HG03521 (cell line): ENCODE measurements at regions not wholly inside any gene's neighbourhood (a gene's known extent, or its start where the extent isn't known, plus 50 kb on each side); places are given as distances from the start of the nearest gene placed in this dataset.
"Not testable (repeated sequence)": the region's sequence is repeated elsewhere in the genome, so short reads cannot be mapped to it uniquely, and the experiment has no call there.

ENCODE experiments used
- ATAC-seq: cut with Tn5 transposase; IDR thresholded peaks from one replicate; pipeline ENCODE4 v1.9.1; 2021; ENCODE audit warnings: mild to moderate bottlenecking, moderate library complexity; ENCODE audit not compliant: unreplicated experiment

DNA sequence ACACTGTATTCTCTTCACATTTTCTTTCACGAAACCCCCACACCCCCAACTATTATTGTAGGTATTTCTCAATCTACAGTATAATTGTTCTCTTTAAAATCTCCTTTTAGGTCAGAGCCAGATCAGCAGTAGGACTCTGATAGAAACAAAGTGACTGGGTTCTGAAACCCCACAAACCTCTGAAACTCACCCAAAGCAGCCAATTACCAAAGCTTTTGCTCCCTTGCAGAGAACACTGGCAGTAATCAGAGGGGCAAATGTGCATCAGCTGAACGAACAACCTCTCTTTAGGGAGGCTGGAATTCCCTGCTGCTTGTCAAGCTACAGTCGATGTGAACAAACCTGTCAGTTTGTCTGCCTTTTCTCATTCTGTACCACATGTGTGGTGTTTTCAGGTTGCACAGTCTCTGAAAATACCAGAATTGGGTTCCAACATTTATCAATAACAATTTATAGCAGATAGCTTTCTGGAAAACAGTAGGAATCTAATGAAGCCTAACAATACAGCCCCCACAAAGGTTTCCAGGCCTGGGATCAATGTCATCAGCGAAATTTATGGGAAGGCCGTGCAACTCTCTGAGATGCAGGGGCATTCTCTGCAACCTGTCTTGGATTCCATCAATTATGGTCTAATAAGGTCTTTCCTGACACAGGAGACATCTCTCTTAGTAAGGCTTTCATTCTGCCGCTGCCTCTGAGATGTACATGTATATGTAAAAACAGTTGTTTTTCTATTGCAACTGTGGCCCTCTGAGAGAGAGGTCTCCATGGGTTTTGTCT, 395.9 kb downstream of the GPAT3 start:
- no peak for ATAC-seq

DNA sequence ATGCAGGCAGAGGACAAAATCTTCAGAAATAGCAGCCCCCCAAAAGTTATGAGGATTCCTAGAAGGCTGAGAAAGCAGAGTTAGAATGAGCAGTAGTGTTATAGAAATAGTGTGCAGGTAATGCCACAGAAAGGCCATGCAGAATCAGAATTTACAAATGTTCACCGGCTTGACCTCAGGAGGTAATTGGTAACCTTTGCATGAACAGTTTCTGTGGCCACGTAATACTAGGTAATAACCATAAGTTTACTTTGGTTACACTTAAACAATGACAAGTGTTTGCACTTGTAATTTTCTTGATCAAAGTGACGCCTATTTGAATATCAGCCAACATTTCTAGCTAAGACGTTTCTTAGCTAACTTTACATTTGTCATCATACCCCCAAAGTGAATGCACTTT, 393.6 kb downstream of the GPAT3 start:
- no peak for ATAC-seq

GRCh38 chr4:83926950-83927349, 391.0 kb downstream of the GPAT3 start:
- no peak for ATAC-seq

- ATAC-seq, result no peak
These were observed 387.4 kb downstream of the GPAT3 start for GRCh38 chr4:83923341-83923740.

- no peak for ATAC-seq
These were observed 386.5 kb downstream of the GPAT3 start for GRCh38 chr4:83922402-83922801.

DNA sequence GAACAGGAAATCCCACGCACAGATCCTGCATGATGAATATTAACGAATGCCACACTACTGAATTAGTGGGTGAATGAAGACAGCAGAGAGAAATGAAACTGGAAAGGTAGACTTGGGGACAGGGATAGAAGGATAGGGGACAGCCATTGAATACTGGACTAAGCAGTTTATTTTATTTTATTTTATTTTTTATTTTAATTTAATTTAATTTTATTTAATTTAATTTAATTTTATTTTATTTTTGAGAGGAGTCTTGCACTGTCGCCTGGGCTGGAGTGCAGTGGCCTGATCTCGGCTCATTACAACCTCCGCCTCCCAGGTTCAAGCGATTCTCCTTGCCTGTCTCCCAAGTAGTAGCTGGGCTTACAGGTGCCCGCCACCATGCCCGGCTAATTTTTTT, 385.2 kb downstream of the GPAT3 start:
- no peak for ATAC-seq

DNA sequence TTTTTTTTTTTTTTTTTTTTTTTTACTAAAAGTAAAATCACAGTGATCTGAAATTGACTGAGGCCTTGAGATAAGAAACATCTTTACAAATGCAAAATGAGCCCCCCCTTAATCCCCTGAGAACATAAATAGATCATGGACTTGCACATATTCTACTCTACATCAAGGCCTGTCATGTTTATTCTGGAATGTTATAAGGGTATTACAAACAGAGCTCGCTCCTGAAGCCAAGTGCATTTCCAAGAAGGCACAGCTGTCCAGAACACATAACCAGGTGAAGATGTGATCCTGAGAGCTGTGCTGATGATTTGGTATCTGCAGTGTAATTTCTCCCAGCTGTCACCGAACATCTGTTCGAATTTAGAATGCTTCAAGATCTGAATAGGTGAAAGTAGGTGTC, 384.5 kb downstream of the GPAT3 start:
- no peak for ATAC-seq

DNA sequence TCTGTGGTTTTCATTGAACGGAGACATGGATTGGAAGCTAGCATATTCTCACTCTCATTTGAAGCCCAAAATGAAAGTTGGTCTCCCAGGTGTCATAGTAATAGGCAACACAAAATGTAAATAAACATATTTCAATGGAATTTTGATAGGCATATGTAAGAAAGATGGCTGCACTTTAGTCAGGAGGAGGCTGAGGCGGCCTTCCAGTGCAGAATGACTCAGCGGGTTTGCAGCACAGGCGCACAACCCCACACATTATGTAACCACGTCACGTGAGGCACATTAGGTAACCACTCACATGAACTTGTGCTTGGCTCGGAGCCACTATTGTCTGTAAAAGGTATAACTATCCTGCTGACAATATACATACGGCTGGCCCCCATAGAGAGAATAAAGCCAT, 381.7 kb downstream of the GPAT3 start:
- ATAC-seq, result no peak

- ATAC-seq, result no peak
These were observed 374.8 kb downstream of the GPAT3 start for GRCh38 chr4:83910693-83911092.

- no peak for ATAC-seq
These were observed 370.7 kb downstream of the GPAT3 start for GRCh38 chr4:83906561-83906960.

GRCh38 chr4:83905952-83906351, 370.0 kb downstream of the GPAT3 start:
- no peak for ATAC-seq

DNA sequence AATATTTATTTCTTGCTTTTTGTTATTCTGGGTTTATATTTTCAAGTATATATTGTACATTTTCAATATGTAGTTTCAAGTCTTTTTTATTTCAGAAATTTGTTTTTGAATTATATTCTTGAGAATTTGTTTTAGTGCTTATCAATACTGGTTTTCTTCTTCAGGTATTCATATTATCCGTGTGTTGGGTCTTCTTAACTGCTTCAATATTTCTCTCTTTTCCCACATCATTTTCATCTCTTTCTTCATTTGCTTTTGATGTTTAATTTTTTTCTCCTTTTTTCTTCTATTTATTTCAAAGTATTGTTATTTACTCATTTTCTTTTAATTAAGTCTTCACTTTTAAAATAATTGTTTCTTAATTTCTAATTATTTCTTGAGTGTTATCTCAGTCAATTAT, 367.8 kb downstream of the GPAT3 start:
- not testable (repeated sequence) for ATAC-seq

DNA sequence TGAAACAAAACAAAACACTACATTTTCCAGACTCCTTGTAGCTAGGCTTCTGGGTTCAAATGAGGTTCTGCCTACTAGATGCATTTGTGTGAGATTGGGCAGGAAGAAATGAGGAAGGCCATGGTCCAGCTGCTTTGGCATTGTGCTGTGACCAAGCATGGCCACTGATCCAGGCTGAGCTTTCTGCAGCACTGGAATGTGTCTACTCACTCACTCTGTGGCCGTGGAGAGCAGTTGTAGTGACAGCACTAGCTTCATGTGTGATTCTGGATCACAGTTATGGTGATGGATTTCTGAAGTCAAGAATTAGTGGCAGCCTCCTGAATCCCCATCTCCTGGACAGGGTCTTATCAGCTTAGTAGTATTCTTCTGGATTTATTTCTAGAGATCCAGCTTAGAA, 358.9 kb downstream of the GPAT3 start:
- no peak for ATAC-seq

- ATAC-seq, result no peak
These were observed 354.9 kb downstream of the GPAT3 start for GRCh38 chr4:83890816-83891215.

DNA sequence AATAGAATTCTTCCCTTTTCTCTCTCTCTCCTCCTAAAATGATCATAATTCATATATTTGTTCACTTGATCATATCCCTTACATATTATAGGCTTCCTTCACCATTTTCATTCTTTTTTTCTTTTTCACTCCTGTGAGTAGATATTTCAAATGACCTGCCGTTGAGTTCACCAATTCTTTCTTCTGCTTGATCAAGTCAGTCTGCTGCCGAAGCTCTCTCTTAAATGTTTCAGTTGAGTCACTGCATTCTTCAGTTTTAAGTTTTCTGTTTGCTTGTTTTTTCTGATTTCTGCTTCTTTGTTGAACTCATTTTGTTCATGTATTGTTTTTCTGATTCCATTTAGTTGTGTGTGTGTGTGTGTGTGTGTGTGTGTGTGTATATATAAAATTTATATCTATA, 354.3 kb downstream of the GPAT3 start:
- ATAC-seq, result no peak

DNA sequence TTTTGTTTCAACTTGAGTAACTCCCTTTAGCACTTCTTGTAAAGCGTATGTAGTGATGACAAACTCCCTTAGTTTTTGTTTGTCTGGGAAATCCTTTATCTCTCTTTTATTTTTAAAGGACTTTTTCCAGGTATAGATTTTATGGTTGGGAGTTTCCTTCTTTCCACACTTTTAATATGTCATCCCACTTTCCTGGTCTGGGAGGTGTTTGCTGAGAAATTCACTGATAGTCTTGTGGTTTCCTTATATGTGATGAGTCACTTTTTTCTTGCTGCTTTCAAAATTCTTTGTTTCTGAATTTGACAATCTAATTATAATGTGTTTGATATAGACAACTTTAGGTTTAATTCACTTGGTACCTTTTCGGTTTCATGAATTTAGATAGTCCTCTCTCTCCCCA, 353.9 kb downstream of the GPAT3 start:
- ATAC-seq, result no peak

DNA sequence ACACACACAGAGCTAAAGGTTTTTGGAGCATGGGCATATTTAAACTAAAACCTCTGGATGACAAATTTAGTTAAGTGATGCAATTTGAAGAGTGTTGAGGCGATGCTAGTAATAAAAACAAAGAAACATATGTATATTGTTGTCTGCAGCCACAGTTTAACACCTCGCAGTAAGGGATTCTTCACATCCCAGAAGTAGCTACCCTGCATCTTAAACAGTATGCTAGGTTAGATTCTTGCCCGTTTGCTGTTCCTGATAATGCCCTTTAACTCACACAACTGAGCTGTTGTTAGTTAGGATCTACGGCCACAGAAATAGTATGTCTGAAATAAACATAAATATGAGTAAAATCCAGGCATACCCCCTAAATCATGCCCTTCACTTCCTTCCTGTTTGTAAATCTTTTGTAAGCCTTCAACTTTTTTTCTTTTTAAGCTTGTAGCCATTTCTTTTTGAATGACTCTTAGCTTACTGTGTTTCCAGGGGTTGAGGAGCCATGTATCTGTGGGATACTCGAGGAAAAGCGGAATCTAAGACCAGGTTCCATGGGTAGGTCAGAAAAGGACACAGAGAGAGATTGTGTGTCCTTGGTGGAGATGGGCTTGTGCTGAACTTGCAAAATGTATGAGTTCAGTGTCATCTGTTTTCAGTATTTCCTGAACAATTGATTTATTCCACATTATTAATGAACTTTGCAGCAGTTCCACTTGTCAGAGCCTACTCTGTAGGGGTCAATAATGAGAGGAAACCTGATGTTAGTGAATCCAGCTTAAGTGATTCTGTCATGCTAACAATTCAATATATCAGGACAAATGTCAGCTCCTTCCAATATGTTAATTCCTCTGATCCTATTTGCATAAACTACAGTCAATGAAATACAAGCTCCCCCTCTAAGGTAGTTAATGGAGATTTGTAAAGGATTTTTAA, 349.6 kb downstream of the GPAT3 start:
- no peak for ATAC-seq

- ATAC-seq, result no peak
These were observed 340.1 kb downstream of the GPAT3 start for GRCh38 chr4:83876047-83876446.

DNA sequence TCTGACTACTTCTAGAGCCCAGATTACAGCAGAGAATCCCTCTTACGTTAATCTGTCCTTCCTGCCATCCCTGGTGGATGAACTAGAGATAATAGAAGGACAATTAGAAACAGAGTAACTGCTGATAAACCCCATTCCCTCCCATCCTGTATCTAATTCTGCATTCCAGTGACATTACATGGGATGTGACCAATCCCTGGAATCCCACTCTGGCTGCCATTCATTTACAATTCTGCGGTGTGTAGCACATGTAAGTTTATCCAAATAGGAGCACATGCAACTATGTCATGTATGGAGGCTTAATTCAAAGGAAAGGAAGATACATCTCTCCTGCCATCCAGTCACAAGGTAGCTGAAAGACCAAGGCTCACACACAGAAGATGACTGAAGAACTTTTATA, 339.5 kb downstream of the GPAT3 start:
- ATAC-seq, result no peak

GRCh38 chr4:83873996-83874395, 338.1 kb downstream of the GPAT3 start:
- no peak for ATAC-seq

GRCh38 chr4:83870328-83870950, 334.5 kb downstream of the GPAT3 start:
- ATAC-seq, result no peak
